ENCODE measurements at regions not wholly inside any gene's neighbourhood (a gene's known extent, or its start where the extent isn't known, plus 50 kb on each side); places are given as distances from the start of the nearest gene placed in this dataset.

DNA sequence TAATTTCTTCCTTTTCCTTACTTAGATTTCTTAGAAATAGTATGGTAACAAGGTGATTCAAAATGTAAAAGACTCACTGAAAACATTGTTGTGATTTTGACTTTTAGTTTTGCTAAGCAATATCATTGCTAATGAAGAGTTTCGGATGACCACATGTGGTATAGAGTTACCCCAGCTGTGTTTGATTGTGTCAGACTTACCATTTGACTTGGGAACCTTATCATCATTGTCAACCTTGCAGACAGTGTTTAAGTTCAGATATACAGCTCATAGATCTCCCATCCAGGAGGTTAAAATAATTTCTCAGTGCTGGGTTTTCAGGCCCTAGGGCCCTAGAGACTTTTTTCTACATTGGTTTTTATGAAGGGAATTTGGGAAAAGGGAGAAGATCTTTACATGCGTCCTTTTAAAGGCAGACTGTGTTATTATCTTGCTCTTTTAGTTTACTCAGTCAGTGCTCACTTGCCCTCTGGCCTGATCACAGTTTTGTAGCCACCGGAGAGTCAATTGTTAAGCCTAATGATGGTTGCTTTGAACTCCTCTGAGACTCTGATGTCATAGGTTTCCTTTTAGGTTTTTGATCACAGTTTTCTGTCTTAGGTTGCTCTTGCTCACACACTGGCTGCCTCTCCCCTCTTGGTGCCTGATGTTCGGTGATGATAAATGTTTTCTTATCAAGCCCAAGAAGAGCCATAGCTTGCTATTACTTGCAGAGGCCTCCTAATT lies 133.5 kb upstream of the ZPLD1 start:
- no peak for TF ChIP-seq POLR2A (IDR thresholded peaks at IDR 0.05; ENCODE audit: low read length)
- TF ChIP-seq GATA1 (IDR thresholded peaks at IDR 0.05; ENCODE audit: low read depth, low read length), result no peak

Measured in erythroblast (primary cell).